ENCODE measurements at regions not wholly inside any gene's neighbourhood (a gene's known extent, or its start where the extent isn't known, plus 50 kb on each side); places are given as distances from the start of the nearest gene placed in this dataset.
"Not testable (repeated sequence)": the region's sequence is repeated elsewhere in the genome, so short reads cannot be mapped to it uniquely, and the experiment has no call there.

GRCh38 chr13:90454002-90454636 lies 893.4 kb upstream of the MIR17HG start:
- no peaks in the 10 kb centered on the region for H3K27me3 Mint-ChIP-seq
- H3K9me3 Mint-ChIP-seq = no peaks in the 10 kb centered on the region
- no peak overlapping the region for H3K4me3 Mint-ChIP-seq
- H3K36me3 Mint-ChIP-seq = no peaks in the 10 kb centered on the region
- no peak for ATAC-seq
- H3K27ac Mint-ChIP-seq = no peak overlapping the region
- no peak for DNase-seq (ENCODE audit: low spot score)
- H3K4me1 Mint-ChIP-seq (ENCODE audit: low read depth in 2 of 2) = no peaks in the 10 kb centered on the region

- no peaks in the 10 kb centered on the region for H3K9me3 Mint-ChIP-seq
- H3K4me1 Mint-ChIP-seq (ENCODE audit: low read depth in 2 of 2) = no peaks in the 10 kb centered on the region
- DNase-seq (ENCODE audit: low spot score) (no peak), ATAC-seq (no peak)
- H3K27me3 Mint-ChIP-seq = no peaks in the 10 kb centered on the region
- H3K4me3 Mint-ChIP-seq = no peak overlapping the region
- no peaks in the 10 kb centered on the region for H3K36me3 Mint-ChIP-seq
- no peak overlapping the region for H3K27ac Mint-ChIP-seq
These were observed 892.4 kb upstream of the MIR17HG start for GRCh38 chr13:90455067-90455466.

GRCh38 chr13:90455823-90456222 lies 891.7 kb upstream of the MIR17HG start:
- no peak for ATAC-seq
- peaks cover 5% of the 10 kb centered on the region for H3K9me3 Mint-ChIP-seq
- H3K27ac Mint-ChIP-seq = no peak overlapping the region
- no peaks in the 10 kb centered on the region for H3K27me3 Mint-ChIP-seq
- no peak overlapping the region for H3K4me3 Mint-ChIP-seq
- H3K4me1 Mint-ChIP-seq (ENCODE audit: low read depth in 2 of 2) = no peaks in the 10 kb centered on the region
- H3K36me3 Mint-ChIP-seq = no peaks in the 10 kb centered on the region
- DNase-seq (ENCODE audit: low spot score) = no peak

GRCh38 chr13:90461398-90461797 lies 886.1 kb upstream of the MIR17HG start:
- no peaks in the 10 kb centered on the region for H3K36me3 Mint-ChIP-seq
- ATAC-seq = no peak
- peaks cover 8% of the 10 kb centered on the region for H3K9me3 Mint-ChIP-seq
- no peak for DNase-seq (ENCODE audit: low spot score)
- no peaks in the 10 kb centered on the region for H3K4me1 Mint-ChIP-seq (ENCODE audit: low read depth in 2 of 2)
- H3K4me3 Mint-ChIP-seq = no peak overlapping the region
- no peak overlapping the region for H3K27ac Mint-ChIP-seq
- no peaks in the 10 kb centered on the region for H3K27me3 Mint-ChIP-seq

GRCh38 chr13:90477216-90477615 lies 870.3 kb upstream of the MIR17HG start:
- Mint-ChIP-seq H3K27me3 (no peaks in the 10 kb centered on the region), H3K27ac (no peak overlapping the region), H3K36me3 (peaks cover 1% of the 10 kb centered on the region), H3K9me3 (peaks cover 19% of the 10 kb centered on the region), H3K4me3 (no peak overlapping the region), H3K4me1 (ENCODE audit: low read depth in 2 of 2) (no peaks in the 10 kb centered on the region)
- DNase-seq (ENCODE audit: low spot score) (no peak), ATAC-seq (no peak)

GRCh38 chr13:90483906-90484305 lies 863.6 kb upstream of the MIR17HG start:
- Mint-ChIP-seq H3K9me3 (peaks cover 14% of the 10 kb centered on the region), H3K36me3 (peaks cover 6% of the 10 kb centered on the region), H3K27ac (no peak overlapping the region), H3K4me3 (no peak overlapping the region), H3K27me3 (no peaks in the 10 kb centered on the region), H3K4me1 (ENCODE audit: low read depth in 2 of 2) (no peaks in the 10 kb centered on the region)
- ATAC-seq (no peak), DNase-seq (ENCODE audit: low spot score) (no peak)

GRCh38 chr13:90485436-90485835 lies 862.1 kb upstream of the MIR17HG start:
- H3K36me3 Mint-ChIP-seq = peaks cover 6% of the 10 kb centered on the region
- H3K4me1 Mint-ChIP-seq (ENCODE audit: low read depth in 2 of 2) = no peaks in the 10 kb centered on the region
- H3K4me3 Mint-ChIP-seq = no peak overlapping the region
- H3K27ac Mint-ChIP-seq = no peak overlapping the region
- ATAC-seq (no peak), DNase-seq (ENCODE audit: low spot score) (no peak)
- peaks cover 14% of the 10 kb centered on the region for H3K9me3 Mint-ChIP-seq
- no peaks in the 10 kb centered on the region for H3K27me3 Mint-ChIP-seq

- H3K4me1 Mint-ChIP-seq (ENCODE audit: low read depth in 2 of 2) = no peaks in the 10 kb centered on the region
- H3K9me3 Mint-ChIP-seq = peaks cover 11% of the 10 kb centered on the region
- H3K27me3 Mint-ChIP-seq = no peaks in the 10 kb centered on the region
- ATAC-seq (no peak), DNase-seq (ENCODE audit: low spot score) (no peak)
- no peaks in the 10 kb centered on the region for H3K36me3 Mint-ChIP-seq
- H3K27ac Mint-ChIP-seq = no peak overlapping the region
- no peak overlapping the region for H3K4me3 Mint-ChIP-seq
These were observed 854.6 kb upstream of the MIR17HG start for GRCh38 chr13:90492872-90493271.

GRCh38 chr13:90493667-90494066 lies 853.8 kb upstream of the MIR17HG start:
- Mint-ChIP-seq H3K4me3 (no peak overlapping the region), H3K4me1 (ENCODE audit: low read depth in 2 of 2) (no peaks in the 10 kb centered on the region), H3K27ac (no peak overlapping the region), H3K9me3 (peaks cover 15% of the 10 kb centered on the region), H3K27me3 (no peaks in the 10 kb centered on the region), H3K36me3 (no peaks in the 10 kb centered on the region)
- ATAC-seq (no peak), DNase-seq (ENCODE audit: low spot score) (no peak)

GRCh38 chr13:90494849-90495248 lies 852.6 kb upstream of the MIR17HG start:
- H3K27me3 Mint-ChIP-seq; H3K36me3 Mint-ChIP-seq; DNase-seq (ENCODE audit: low spot score); H3K27ac Mint-ChIP-seq; H3K4me1 Mint-ChIP-seq (ENCODE audit: low read depth in 2 of 2); H3K4me3 Mint-ChIP-seq; ATAC-seq: not testable (repeated sequence)
- H3K9me3 Mint-ChIP-seq = peaks cover 15% of the 10 kb centered on the region

GRCh38 chr13:90498096-90498495 lies 849.4 kb upstream of the MIR17HG start:
- DNase-seq (ENCODE audit: low spot score) (no peak), ATAC-seq (no peak)
- H3K36me3 Mint-ChIP-seq = no peaks in the 10 kb centered on the region
- no peaks in the 10 kb centered on the region for H3K27me3 Mint-ChIP-seq
- H3K4me3 Mint-ChIP-seq = no peak overlapping the region
- H3K9me3 Mint-ChIP-seq = peaks cover 11% of the 10 kb centered on the region
- H3K4me1 Mint-ChIP-seq (ENCODE audit: low read depth in 2 of 2) = no peaks in the 10 kb centered on the region
- H3K27ac Mint-ChIP-seq = no peak overlapping the region

GRCh38 chr13:90498816-90499215 lies 848.7 kb upstream of the MIR17HG start:
- H3K27ac Mint-ChIP-seq = no peak overlapping the region
- H3K4me1 Mint-ChIP-seq (ENCODE audit: low read depth in 2 of 2) = no peaks in the 10 kb centered on the region
- H3K36me3 Mint-ChIP-seq = no peaks in the 10 kb centered on the region
- no peak for ATAC-seq
- peaks cover 9% of the 10 kb centered on the region for H3K9me3 Mint-ChIP-seq
- no peaks in the 10 kb centered on the region for H3K27me3 Mint-ChIP-seq
- DNase-seq (ENCODE audit: low spot score) = no peak
- H3K4me3 Mint-ChIP-seq = no peak overlapping the region

GRCh38 chr13:90500569-90500968 lies 846.9 kb upstream of the MIR17HG start:
- no peak for DNase-seq (ENCODE audit: low spot score)
- Mint-ChIP-seq H3K27ac (no peak overlapping the region), H3K4me1 (ENCODE audit: low read depth in 2 of 2) (no peaks in the 10 kb centered on the region), H3K4me3 (no peak overlapping the region), H3K36me3 (no peaks in the 10 kb centered on the region), H3K9me3 (peaks cover 9% of the 10 kb centered on the region), H3K27me3 (no peaks in the 10 kb centered on the region)
- ATAC-seq = no peak

- Mint-ChIP-seq H3K36me3 (no peaks in the 10 kb centered on the region), H3K4me1 (ENCODE audit: low read depth in 2 of 2) (no peaks in the 10 kb centered on the region), H3K9me3 (peaks cover 12% of the 10 kb centered on the region), H3K4me3 (no peak overlapping the region), H3K27ac (no peak overlapping the region), H3K27me3 (no peaks in the 10 kb centered on the region)
- ATAC-seq (no peak), DNase-seq (ENCODE audit: low spot score) (no peak)
These were observed 845.3 kb upstream of the MIR17HG start for GRCh38 chr13:90502153-90502552.

GRCh38 chr13:90502762-90503161 lies 844.7 kb upstream of the MIR17HG start:
- H3K27ac Mint-ChIP-seq = no peak overlapping the region
- ATAC-seq (no peak), DNase-seq (ENCODE audit: low spot score) (no peak)
- H3K4me3 Mint-ChIP-seq = no peak overlapping the region
- H3K36me3 Mint-ChIP-seq = no peaks in the 10 kb centered on the region
- H3K9me3 Mint-ChIP-seq = peaks cover 12% of the 10 kb centered on the region
- no peaks in the 10 kb centered on the region for H3K27me3 Mint-ChIP-seq
- no peaks in the 10 kb centered on the region for H3K4me1 Mint-ChIP-seq (ENCODE audit: low read depth in 2 of 2)

Measured in natural killer cell treated with Interleukin-12 subunit alpha and Interleukin-12 subunit beta and Interleukin-15 and Interleukin-18, amount 100 ng/mL, for 72 hours (primary cell).